Mucosa of descending colon (tissue), 3 donors: ENCODE measurements at regions not wholly inside any gene's neighbourhood (a gene's known extent, or its start where the extent isn't known, plus 50 kb on each side); places are given as distances from the start of the nearest gene placed in this dataset.

Experiments
- ATAC-seq: fragments of 200-7000 bp; cut with Tn5 transposase; one replicate; pipeline ENCODE4 v1.9.1; 2020; ENCODE audit warnings: mild to moderate bottlenecking, moderate library complexity
- DNase-seq, 3 donors: peaks; one replicate each; pipeline ENCODE4 v3.0.0-alpha.2; 2020
- H3K36me3 ChIP-seq: fragments of 200-600 bp; one replicate; pipeline ENCODE4 v1.8.0; 2021; ENCODE audit warnings: low read depth, mild to moderate bottlenecking
- H3K4me1 ChIP-seq: fragments of 200-600 bp; one replicate; pipeline ENCODE4 v1.8.0; 2021; ENCODE audit warnings: low read depth, mild to moderate bottlenecking
- H3K4me3 ChIP-seq: fragments of 200-600 bp; one replicate; pipeline ENCODE4 v1.8.0; 2021; ENCODE audit warnings: mild to moderate bottlenecking
- H3K9me3 ChIP-seq: fragments of 200-600 bp; one replicate; pipeline ENCODE4 v1.8.0; 2021; ENCODE audit warnings: mild to moderate bottlenecking
- CTCF ChIP-seq: fragments of 200-600 bp; IDR thresholded peaks from one replicate; pipeline ENCODE4 v1.8.0; 2022; ENCODE audit warnings: antibody characterized with exemption, mild to moderate bottlenecking
- intact Hi-C, 2 donors: fragments of 100-400 bp; cut with DNase I in 1 of 2; cut with micrococcal nuclease in 1 of 2; formaldehyde crosslinking; loops; one replicate each; pipeline versions ENCODE4 v1.11.0 to v1.11.1; 2022; cut with DNase I, micrococcal nuclease
- donor health status: DM: no; HTN: no; CAD: no; lungs with moderate emphysema.
- donor health status: DM: no; HTN: no; CAD: no.
- donor health status: DM: no; HTN: yes; CAD: no.

- Histone ChIP-seq H3K36me3 (no peaks in the 10 kb centered on the region), H3K4me1 (no peaks in the 10 kb centered on the region), H3K4me3 (no peak overlapping the region), H3K9me3 (peaks cover 15% of the 10 kb centered on the region)
- no peak for ATAC-seq
- DNase-seq, result no peak
- intact Hi-C loops, result no loop called here
- TF ChIP-seq CTCF, result no peak
Measured at GRCh38 chr7:46256870-46257661, 336.0 kb upstream of the IGFBP3 start.

- no peaks in the 10 kb centered on the region for H3K36me3 ChIP-seq
- TF ChIP-seq CTCF, result no peak
- intact Hi-C loops, result no loop called here
- H3K9me3 ChIP-seq, result no peaks in the 10 kb centered on the region
- H3K4me3 ChIP-seq, result no peak overlapping the region
- ATAC-seq (no peak), DNase-seq (no peak)
- no peaks in the 10 kb centered on the region for H3K4me1 ChIP-seq
Measured at GRCh38 chr7:46253520-46253919, 332.4 kb upstream of the IGFBP3 start.

GRCh38 chr7:46247664-46248063 is 326.6 kb upstream of the IGFBP3 start:
- ATAC-seq (no peak), DNase-seq (no peak)
- no peaks in the 10 kb centered on the region for H3K36me3 ChIP-seq
- H3K4me3 ChIP-seq, result no peak overlapping the region
- no peak for TF ChIP-seq CTCF
- H3K9me3 ChIP-seq, result no peaks in the 10 kb centered on the region
- intact Hi-C loops, result no loop called here
- no peaks in the 10 kb centered on the region for H3K4me1 ChIP-seq

GRCh38 chr7:46245586-46246111 is 324.6 kb upstream of the IGFBP3 start:
- Histone ChIP-seq H3K4me1 (no peaks in the 10 kb centered on the region), H3K36me3 (no peaks in the 10 kb centered on the region), H3K4me3 (no peak overlapping the region), H3K9me3 (no peaks in the 10 kb centered on the region)
- no peak for TF ChIP-seq CTCF
- no peak for ATAC-seq
- intact Hi-C loops, result no loop called here
- DNase-seq, result no peak

GRCh38 chr7:46244757-46245156 is 323.7 kb upstream of the IGFBP3 start:
- Histone ChIP-seq H3K4me1 (no peaks in the 10 kb centered on the region), H3K9me3 (no peaks in the 10 kb centered on the region), H3K4me3 (no peak overlapping the region), H3K36me3 (no peaks in the 10 kb centered on the region)
- intact Hi-C loops, result no loop called here
- TF ChIP-seq CTCF, result no peak
- ATAC-seq, result no peak
- DNase-seq, result no peak
